SU-DHL-6 (cell line): ENCODE measurements at regions not wholly inside any gene's neighbourhood (a gene's known extent, or its start where the extent isn't known, plus 50 kb on each side); places are given as distances from the start of the nearest gene placed in this dataset.

Experiments used
- H2AFZ ChIP-seq: fragments of 200-600 bp; sonication (generic); 2 replicates; pipeline ENCODE4 v1.6.1; 2014; ENCODE audit warnings: low read depth, mild to moderate bottlenecking, moderate library complexity, mixed read lengths, antibody characterized with exemption, low read length; ENCODE audit not compliant: severe bottlenecking
- H3F3A ChIP-seq: fragments of 200-600 bp; shearing (Covaris generic); 2 replicates; pipeline ENCODE4 v1.6.0; 2016; ENCODE audit warnings: antibody characterized with exemption, mild to moderate bottlenecking; ENCODE audit not compliant: insufficient read depth
- H3K27ac ChIP-seq: fragments of 200-600 bp; sonication (generic); 2 replicates; pipeline ENCODE4 v1.5.1; 2016; ENCODE audit warnings: low read depth, mild to moderate bottlenecking, low read length, moderate library complexity, mixed read lengths
- H3K27me3 ChIP-seq: fragments of 200-600 bp; sonication (generic), shearing (Covaris generic); 2 replicates; pipeline ENCODE4 v1.6.0; 2014; ENCODE audit warnings: mild to moderate bottlenecking, low read length
- H3K36me3 ChIP-seq: fragments of 200-600 bp; sonication (generic); 2 replicates; pipeline ENCODE4 v1.6.1; 2014; ENCODE audit warnings: mild to moderate bottlenecking, low read length, mixed read lengths
- H3K4me2 ChIP-seq: fragments of 300-600, 200-600 bp; shearing (Covaris generic), sonication (generic); 2 replicates; pipeline ENCODE4 v1.6.0; 2014; ENCODE audit warnings: low read length, low read depth, mild to moderate bottlenecking; ENCODE audit not compliant: poor library complexity, severe bottlenecking
- H3K4me3 ChIP-seq: fragments of 200-600 bp; sonication (generic); 2 replicates; pipeline ENCODE4 v1.5.1; 2014; ENCODE audit warnings: antibody characterized with exemption, low read length, mild to moderate bottlenecking, mixed read lengths; ENCODE audit not compliant: insufficient read depth, poor library complexity, severe bottlenecking
- H3K79me2 ChIP-seq: fragments of 200-600 bp; sonication (generic); 2 replicates; pipeline ENCODE4 v1.6.1; 2014; ENCODE audit warnings: mild to moderate bottlenecking, low read length, moderate library complexity; ENCODE audit not compliant: insufficient read depth
- H3K9ac ChIP-seq: fragments of 200-600 bp; sonication (generic); 2 replicates; pipeline ENCODE4 v1.7.0; 2014; ENCODE audit warnings: mild to moderate bottlenecking, low read length
- H3K9me2 ChIP-seq: fragments of 200-600 bp; sonication (generic); replicated peaks from 2 replicates; pipeline ENCODE4 v1.6.1; 2014; ENCODE audit warnings: low read length; ENCODE audit not compliant: insufficient read depth
- H3K9me3 ChIP-seq: fragments of 200-600 bp; sonication (generic); 2 replicates; pipeline ENCODE4 v1.6.1; 2014; ENCODE audit warnings: low read length, mixed read lengths; ENCODE audit not compliant: insufficient read depth
- H4K20me1 ChIP-seq: fragments of 200-600 bp; sonication (generic); 2 replicates; pipeline ENCODE4 v1.6.1; 2014; ENCODE audit warnings: low read depth, mild to moderate bottlenecking, antibody characterized with exemption, low read length, moderate library complexity, mixed read lengths
- CTCF ChIP-seq: fragments of 200-600 bp; sonication (generic); IDR thresholded peaks from one replicate; pipeline ENCODE4 v1.5.1; 2017; ENCODE audit warnings: antibody characterized with exemption, mild to moderate bottlenecking, low read length, moderate library complexity; ENCODE audit not compliant: insufficient read depth, poor library complexity, severe bottlenecking
- EZH2phosphoT487 ChIP-seq: fragments of 200-600 bp; sonication (generic), shearing (Covaris generic); conservative IDR thresholded peaks from 2 replicates; pipeline ENCODE4 v1.6.1; 2018; ENCODE audit warnings: mild to moderate bottlenecking, antibody characterized with exemption, low read length, moderate library complexity, mixed read lengths

DNA sequence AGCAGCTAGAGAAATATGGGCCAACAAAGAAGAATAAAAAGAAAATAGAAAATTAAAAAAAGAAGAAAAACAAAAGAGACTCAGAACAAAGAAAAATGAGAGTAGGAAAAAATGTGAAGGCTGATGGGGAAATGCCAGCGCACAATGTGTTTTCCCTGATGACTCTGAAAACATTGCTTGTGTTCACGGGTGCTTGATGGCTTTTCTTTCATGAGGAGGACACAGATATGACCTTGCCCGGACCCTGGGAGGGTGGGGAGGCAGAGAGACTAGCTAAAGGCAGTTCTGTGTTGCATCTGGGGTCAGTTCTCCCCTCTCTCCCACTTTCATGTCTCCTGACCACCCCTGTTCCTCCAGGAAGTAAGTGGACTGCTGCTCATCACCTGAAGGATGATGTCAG is 125.9 kb downstream of the MOBP start:
- Histone ChIP-seq H4K20me1 (no peaks in the 10 kb centered on the region), H3K4me3 (no peak overlapping the region), H2AFZ (no peak overlapping the region), H3K27me3 (no peaks in the 10 kb centered on the region), H3K9ac (no peak overlapping the region), H3K79me2 (no peaks in the 10 kb centered on the region), H3K9me3 (no peaks in the 10 kb centered on the region), H3K4me2 (no peak overlapping the region), H3F3A (no peaks in the 10 kb centered on the region), H3K36me3 (no peaks in the 10 kb centered on the region), H3K27ac (no peak overlapping the region), H3K9me2 (no peaks in the 10 kb centered on the region)
- TF ChIP-seq EZH2phosphoT487, result no peak
- no peak for TF ChIP-seq CTCF

DNA sequence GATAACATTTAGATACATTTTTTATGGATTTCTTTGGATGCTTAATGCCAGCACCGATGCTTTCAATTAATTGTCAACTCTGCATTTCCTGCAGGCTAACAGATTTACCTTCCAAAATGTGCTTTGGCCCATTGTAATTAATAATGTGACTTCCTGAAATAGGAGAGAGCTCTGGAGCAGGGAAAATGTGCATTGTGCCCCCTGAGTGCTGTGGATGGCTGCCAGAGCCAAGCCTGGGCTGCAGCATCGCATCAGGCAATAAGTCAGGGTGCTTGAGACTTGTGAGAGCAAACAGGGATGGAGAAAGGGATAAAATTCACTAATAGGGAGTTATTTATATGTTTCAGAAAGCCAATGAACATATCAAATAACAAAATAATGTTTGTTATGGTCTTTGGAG is 133.8 kb downstream of the MOBP start:
- Histone ChIP-seq H4K20me1 (no peaks in the 10 kb centered on the region), H3K27ac (no peak overlapping the region), H3K79me2 (no peaks in the 10 kb centered on the region), H3F3A (no peaks in the 10 kb centered on the region), H3K4me2 (no peak overlapping the region), H3K9ac (no peak overlapping the region), H2AFZ (no peak overlapping the region), H3K36me3 (no peaks in the 10 kb centered on the region), H3K9me2 (no peaks in the 10 kb centered on the region), H3K4me3 (no peak overlapping the region), H3K9me3 (no peaks in the 10 kb centered on the region), H3K27me3 (no peaks in the 10 kb centered on the region)
- no peak for TF ChIP-seq CTCF
- TF ChIP-seq EZH2phosphoT487, result no peak

- TF ChIP-seq EZH2phosphoT487 (no peak), CTCF (no peak)
- no peaks in the 10 kb centered on the region for H3K36me3 ChIP-seq
- no peaks in the 10 kb centered on the region for H3F3A ChIP-seq
- no peak overlapping the region for H3K4me2 ChIP-seq
- no peaks in the 10 kb centered on the region for H3K9me2 ChIP-seq
- H3K9me3 ChIP-seq, result no peaks in the 10 kb centered on the region
- no peaks in the 10 kb centered on the region for H3K79me2 ChIP-seq
- H4K20me1 ChIP-seq, result no peaks in the 10 kb centered on the region
- no peak overlapping the region for H3K9ac ChIP-seq
- H3K27me3 ChIP-seq, result no peaks in the 10 kb centered on the region
- no peak overlapping the region for H2AFZ ChIP-seq
- no peak overlapping the region for H3K27ac ChIP-seq
- H3K4me3 ChIP-seq, result no peak overlapping the region
These were observed 138.4 kb downstream of the MOBP start for GRCh38 chr3:39605837-39606236.

DNA sequence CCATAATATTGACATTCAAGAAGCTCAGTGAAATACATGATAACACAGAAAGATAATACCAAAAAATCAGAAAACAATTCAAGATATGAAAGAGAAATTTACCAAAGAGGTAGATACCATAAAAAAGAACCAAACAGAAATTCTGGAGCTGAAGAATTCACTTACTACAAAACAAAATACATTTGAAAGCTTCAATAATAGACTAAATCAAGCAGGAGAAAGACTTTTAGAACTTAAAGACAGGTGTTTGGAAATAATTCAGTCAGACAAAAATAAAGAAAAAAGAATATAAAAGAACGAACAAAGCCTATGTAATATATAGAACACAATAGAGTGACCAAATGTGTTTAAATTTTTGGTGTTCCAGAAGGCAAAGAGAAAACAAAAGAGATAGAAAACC is 158.7 kb downstream of the MOBP start:
- TF ChIP-seq CTCF, result no peak
- no peak for TF ChIP-seq EZH2phosphoT487
- Histone ChIP-seq H3K9me2 (no peaks in the 10 kb centered on the region), H3K4me3 (no peak overlapping the region)

More for the DNA sequence above, 158.7 kb downstream of the MOBP start:
- Histone ChIP-seq H3F3A (no peaks in the 10 kb centered on the region), H3K27ac (no peak overlapping the region), H4K20me1 (no peaks in the 10 kb centered on the region), H3K36me3 (no peaks in the 10 kb centered on the region), H3K27me3 (no peaks in the 10 kb centered on the region), H3K4me2 (no peak overlapping the region), H2AFZ (no peak overlapping the region), H3K9ac (no peak overlapping the region), H3K9me3 (no peaks in the 10 kb centered on the region), H3K79me2 (no peaks in the 10 kb centered on the region)
